ENCODE measurements at regions not wholly inside any gene's neighbourhood (a gene's known extent, or its start where the extent isn't known, plus 50 kb on each side); places are given as distances from the start of the nearest gene placed in this dataset.

DNA sequence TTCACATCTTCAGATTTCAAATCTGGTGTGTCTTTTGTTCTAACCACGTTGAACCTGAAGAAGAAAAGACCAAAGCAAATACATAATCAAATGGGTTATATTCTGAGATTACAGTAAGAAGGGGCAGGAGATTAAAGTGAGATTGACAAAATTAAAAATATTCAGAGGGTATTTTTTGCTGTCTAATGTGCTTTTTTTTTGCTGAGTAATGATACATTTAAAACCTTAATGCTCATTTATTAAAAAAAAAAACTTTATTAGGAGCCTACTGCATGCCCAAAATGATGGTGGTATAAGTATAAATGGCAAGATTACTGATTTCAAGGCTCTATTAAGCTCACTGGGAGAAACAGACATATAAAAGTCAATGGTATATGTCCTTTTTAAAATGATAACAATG lies 459.4 kb downstream of the FGF9 start:
- TF ChIP-seq TAF1 (IDR thresholded peaks at IDR 0.05; ENCODE audit: borderline replicate concordance, insufficient read depth, low read length) (no peak), REST (IDR thresholded peaks at IDR 0.05; ENCODE audit: insufficient read depth in 1 of 2, low read depth in 2 of 2, low read length in 2 of 2) (no peak), POLR2AphosphoS5 (IDR thresholded peaks at IDR 0.05; ENCODE audit: low read depth, low read length) (no peak)

DNA sequence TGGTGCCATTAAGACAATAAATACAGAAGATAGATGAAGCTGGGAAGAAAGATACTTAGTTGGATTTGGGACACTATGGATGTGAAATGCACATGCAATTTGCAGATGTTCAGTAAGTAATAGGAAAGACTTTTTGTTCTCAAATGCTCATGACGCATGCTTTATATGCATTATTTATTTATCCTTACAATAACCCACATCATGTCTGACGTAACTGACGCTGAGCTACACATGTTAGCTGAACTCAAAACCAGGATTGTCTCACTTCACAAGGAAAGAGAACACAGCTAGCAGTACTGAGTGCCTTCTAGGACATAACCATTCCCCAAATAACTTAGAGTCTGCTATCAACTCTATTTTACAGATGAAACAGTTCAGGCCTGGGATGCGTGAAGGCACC lies 463.4 kb downstream of the FGF9 start:
- TF ChIP-seq REST (IDR thresholded peaks at IDR 0.05; ENCODE audit: insufficient read depth in 1 of 2, low read depth in 2 of 2, low read length in 2 of 2) (no peak), TAF1 (IDR thresholded peaks at IDR 0.05; ENCODE audit: borderline replicate concordance, insufficient read depth, low read length) (no peak), SIN3A (IDR thresholded peaks at IDR 0.05; ENCODE audit: borderline replicate concordance, insufficient read depth, low read length) (no peak)

DNA sequence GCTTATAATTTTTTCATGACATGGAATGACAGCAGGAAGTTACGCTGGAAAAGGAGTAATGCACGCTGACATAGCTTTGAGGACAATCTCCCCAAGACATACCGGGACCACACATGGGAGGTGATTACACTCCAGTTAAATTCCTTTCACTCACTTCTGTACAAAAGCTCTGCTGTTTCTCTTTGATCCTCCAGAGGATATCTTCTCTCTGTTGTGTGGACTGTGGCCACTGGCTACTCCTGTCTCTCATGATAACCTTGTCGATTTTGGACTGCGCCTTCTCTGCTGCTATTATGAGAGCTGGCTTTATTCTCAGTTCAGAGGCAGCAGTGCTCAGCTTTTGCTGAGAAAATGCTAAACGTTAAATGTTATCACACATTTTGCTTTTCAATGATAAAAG lies 464.6 kb downstream of the FGF9 start:
- TF ChIP-seq FOXP2 (optimal IDR thresholded peaks at IDR 0.05; ENCODE audit: borderline replicate concordance, extremely low read depth, extremely low read length, insufficient read depth) (no peak), SIN3A (IDR thresholded peaks at IDR 0.05; ENCODE audit: borderline replicate concordance, insufficient read depth, low read length) (no peak), REST (IDR thresholded peaks at IDR 0.05; ENCODE audit: insufficient read depth in 1 of 2, low read depth in 2 of 2, low read length in 2 of 2) (no peak), TAF1 (IDR thresholded peaks at IDR 0.05; ENCODE audit: borderline replicate concordance, insufficient read depth, low read length) (no peak), POLR2AphosphoS5 (IDR thresholded peaks at IDR 0.05; ENCODE audit: low read depth, low read length) (no peak)

GRCh38 chr13:22137361-22138050 lies 466.6 kb downstream of the FGF9 start:
- no peak for TF ChIP-seq POLR2AphosphoS5 (IDR thresholded peaks at IDR 0.05; ENCODE audit: low read depth, low read length)
- TF ChIP-seq TAF1 (IDR thresholded peaks at IDR 0.05; ENCODE audit: borderline replicate concordance, insufficient read depth, low read length), result no peak
- TF ChIP-seq FOXP2 (optimal IDR thresholded peaks at IDR 0.05; ENCODE audit: borderline replicate concordance, extremely low read depth, extremely low read length, insufficient read depth), result no peak
- no peak for TF ChIP-seq SIN3A (IDR thresholded peaks at IDR 0.05; ENCODE audit: borderline replicate concordance, insufficient read depth, low read length)
- TF ChIP-seq REST (IDR thresholded peaks at IDR 0.05; ENCODE audit: insufficient read depth in 1 of 2, low read depth in 2 of 2, low read length in 2 of 2), result no peak

DNA sequence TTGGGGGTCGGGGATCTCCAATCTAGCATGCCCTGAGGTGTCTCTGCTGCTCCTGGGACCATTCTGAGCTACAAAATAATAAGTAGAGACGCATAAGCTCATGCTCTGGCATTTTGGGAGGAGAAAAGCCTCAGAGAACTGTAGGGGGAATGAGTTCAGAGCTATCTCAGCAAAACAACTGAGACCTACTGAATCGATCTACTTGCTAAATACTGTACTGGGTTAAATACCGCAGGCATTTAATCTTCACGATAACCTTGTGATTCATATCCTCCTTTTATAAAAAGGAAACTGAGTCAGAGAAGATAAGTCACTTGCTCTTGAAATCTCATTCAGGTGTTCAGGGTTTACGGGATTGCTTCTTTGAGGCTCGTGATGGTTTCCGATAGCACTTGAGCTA lies 468.1 kb downstream of the FGF9 start:
- TF ChIP-seq FOXP2 (optimal IDR thresholded peaks at IDR 0.05; ENCODE audit: borderline replicate concordance, extremely low read depth, extremely low read length, insufficient read depth) (no peak), POLR2AphosphoS5 (IDR thresholded peaks at IDR 0.05; ENCODE audit: low read depth, low read length) (no peak), SIN3A (IDR thresholded peaks at IDR 0.05; ENCODE audit: borderline replicate concordance, insufficient read depth, low read length) (no peak), TAF1 (IDR thresholded peaks at IDR 0.05; ENCODE audit: borderline replicate concordance, insufficient read depth, low read length) (no peak), REST (IDR thresholded peaks at IDR 0.05; ENCODE audit: insufficient read depth in 1 of 2, low read depth in 2 of 2, low read length in 2 of 2) (no peak)
